Fibroblast of skin of abdomen (primary cell): ENCODE measurements at regions not wholly inside any gene's neighbourhood (a gene's known extent, or its start where the extent isn't known, plus 50 kb on each side); places are given as distances from the start of the nearest gene placed in this dataset.
"Not testable (repeated sequence)": the region's sequence is repeated elsewhere in the genome, so short reads cannot be mapped to it uniquely, and the experiment has no call there.

Source experiments
- DNase-seq: peaks from one replicate; pipeline ENCODE4 v3.0.0-alpha.2; 2013

DNA sequence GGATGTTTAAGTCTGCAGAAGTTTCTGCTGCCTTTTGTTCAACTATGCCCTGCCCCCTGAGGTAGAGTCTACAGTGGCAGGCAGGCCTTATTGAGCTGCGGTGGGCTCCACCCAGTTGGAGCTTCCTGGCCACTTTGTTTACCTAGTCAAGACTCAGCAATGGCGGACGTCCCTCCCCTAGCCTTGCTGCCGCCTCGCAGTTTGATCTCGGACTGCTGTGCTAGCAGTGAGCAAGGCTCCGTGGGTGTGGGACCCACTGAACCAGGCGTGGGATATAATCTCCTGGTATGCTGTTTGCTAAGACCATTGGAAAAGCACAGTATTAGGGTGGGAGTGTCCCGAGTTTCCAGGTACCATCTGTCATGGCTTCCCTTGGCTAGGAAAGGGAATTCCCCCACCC is 79.4 kb upstream of the RPS6KA6 start:
- not testable (repeated sequence) for DNase-seq

DNA sequence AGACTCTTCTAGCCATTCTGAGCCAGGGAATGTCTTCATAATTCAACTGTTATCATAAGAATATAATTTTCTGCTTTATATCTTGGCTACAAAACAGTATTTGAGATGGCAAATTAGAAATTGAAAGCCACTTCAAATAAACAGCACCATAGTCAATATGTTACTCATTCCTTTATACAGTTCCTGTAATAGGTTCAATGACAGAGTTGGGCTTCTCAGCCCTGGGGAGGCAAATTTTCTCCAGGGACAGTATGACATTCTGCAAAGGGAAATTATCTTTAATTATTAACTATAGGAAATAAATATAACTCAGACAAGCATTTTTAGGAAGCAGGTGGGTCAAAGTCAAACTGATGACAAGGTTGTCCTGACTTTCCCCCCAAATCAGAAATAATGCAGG is 71.9 kb upstream of the RPS6KA6 start:
- no peak for DNase-seq

DNA sequence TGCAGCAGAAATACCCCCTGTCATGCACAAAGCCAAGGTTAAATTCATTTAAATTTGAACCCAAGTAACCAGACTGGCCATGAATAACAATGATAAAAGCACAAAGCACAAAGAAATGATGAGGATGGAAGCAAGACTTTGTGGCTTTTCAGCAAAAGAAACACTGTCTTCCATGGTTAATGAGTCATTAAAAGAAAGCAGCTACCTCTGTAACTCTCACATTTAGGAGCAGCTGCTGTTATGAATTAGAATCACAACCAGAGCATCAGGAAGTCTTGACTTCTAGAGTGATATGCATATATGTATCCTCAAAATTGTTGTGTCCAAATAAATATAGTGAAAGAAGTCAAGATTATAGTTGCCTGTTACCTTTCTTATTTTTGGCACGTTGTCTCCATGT is 70.7 kb upstream of the RPS6KA6 start:
- no peak for DNase-seq

DNA sequence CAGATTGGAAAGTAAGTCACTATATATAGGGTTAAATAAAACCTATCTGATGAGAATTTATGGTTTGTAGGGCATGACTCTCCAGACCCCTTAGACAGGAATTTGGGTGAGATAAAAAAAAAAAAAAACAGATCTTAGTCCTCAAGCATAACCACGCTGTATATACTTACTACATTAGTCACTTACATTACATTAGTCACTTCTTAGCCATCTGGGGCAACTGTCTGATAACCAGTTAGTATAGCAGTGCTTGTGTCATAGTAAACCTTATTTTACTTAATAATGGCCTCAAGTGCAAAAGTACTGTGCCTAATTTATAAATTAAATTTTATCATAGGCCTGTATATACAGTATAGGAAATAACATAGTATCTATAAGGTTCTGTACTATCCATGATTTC is 60.2 kb upstream of the RPS6KA6 start:
- peak; percentile 74 for DNase-seq

DNA sequence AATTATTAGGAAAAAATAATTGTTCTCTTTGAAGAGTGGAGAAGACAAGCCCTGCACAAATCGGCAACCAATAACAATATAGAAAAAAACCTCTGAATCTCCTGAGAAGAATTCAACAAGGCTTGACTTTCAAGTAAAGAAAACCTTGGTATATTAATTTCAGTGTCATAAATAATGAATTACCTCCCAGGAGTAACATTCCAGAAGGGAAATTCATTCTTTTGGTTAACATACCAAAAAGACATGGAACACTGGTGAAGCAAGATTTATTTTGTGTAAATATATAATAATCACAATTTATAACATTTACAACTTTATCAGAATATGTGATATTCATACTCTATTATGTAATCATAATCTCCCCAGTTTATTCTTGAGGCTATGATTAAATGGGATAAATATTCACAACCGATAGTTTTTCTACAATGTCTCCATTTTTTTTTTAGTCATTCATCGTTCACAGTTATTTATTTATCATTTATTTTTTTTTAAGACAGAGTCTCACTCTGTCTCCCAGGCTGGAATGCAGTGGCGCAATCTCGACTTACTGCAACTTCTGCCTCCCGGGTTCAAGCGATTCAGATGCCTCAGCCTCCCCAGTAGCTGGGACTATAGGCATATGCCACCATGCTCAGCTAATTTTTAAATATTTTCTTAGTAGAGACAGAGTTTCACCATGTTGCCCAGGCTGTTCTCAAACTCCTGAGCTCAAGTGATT is 53.0 kb upstream of the RPS6KA6 start:
- peak; percentile 67 for DNase-seq
